Keratinocyte (primary cell): ENCODE measurements at regions not wholly inside any gene's neighbourhood (a gene's known extent, or its start where the extent isn't known, plus 50 kb on each side); places are given as distances from the start of the nearest gene placed in this dataset.

Experiments
- CTCF ChIP-seq, 3 experiments: IDR thresholded peaks in 1 of 3; conservative IDR thresholded peaks in 1 of 3; optimal IDR thresholded peaks in 1 of 3; 2 replicates in 2 of 3; 3 replicates in 1 of 3; pipeline versions ENCODE3 to v1.5.1; 2011; ENCODE audit warnings: low read length in 3 of 3, mild to moderate bottlenecking in 3 of 3, moderate library complexity in 2 of 3, control low read depth in 1 of 3, inconsistent platforms in 1 of 3; ENCODE audit not compliant: insufficient read depth in 2 of 3; ENCODE audit errors: extremely low read depth in 1 of 3
- EZH2 ChIP-seq: IDR thresholded peaks from one replicate; pipeline ENCODE4 v1.6.1; 2012; ENCODE audit warnings: inconsistent platforms, mild to moderate bottlenecking, low read length, moderate library complexity

- TF ChIP-seq CTCF (optimal IDR thresholded peaks at IDR 0.05 in 1 of 3, IDR thresholded peaks at IDR 0.05 in 1 of 3, conservative IDR thresholded peaks at IDR 0.05 in 1 of 3; ENCODE audit: extremely low read depth in 1 of 3, insufficient read depth in 2 of 3, low read length in 3 of 3) (no peak), EZH2 (no peak)
Measured at GRCh38 chrX:117196481-117196880, 733.7 kb upstream of the CT83 start.
